B cell (primary cell): ENCODE measurements at regions not wholly inside any gene's neighbourhood (a gene's known extent, or its start where the extent isn't known, plus 50 kb on each side); places are given as distances from the start of the nearest gene placed in this dataset.

Source experiments
- CTCF ChIP-seq: fragments of 200-600 bp; IDR thresholded peaks from one replicate; pipeline ENCODE4 v1.8.0; 2022; ENCODE audit warnings: antibody characterized with exemption, mild to moderate bottlenecking
- EZH2 ChIP-seq: IDR thresholded peaks from 2 replicates; pipeline ENCODE4 v1.6.1; 2012; ENCODE audit warnings: borderline replicate concordance, low read depth, mild to moderate bottlenecking, moderate library complexity, low read length; ENCODE audit not compliant: insufficient read depth, poor library complexity, severe bottlenecking

- TF ChIP-seq CTCF (no peak), EZH2 (no peak)
These were observed 171.0 kb upstream of the RARB start for GRCh38 chr3:25257026-25257425.
